Loucy (cell line): ENCODE measurements at regions not wholly inside any gene's neighbourhood (a gene's known extent, or its start where the extent isn't known, plus 50 kb on each side); places are given as distances from the start of the nearest gene placed in this dataset.

Experiments
- H2AFZ ChIP-seq: fragments of 200-600 bp; sonication (generic); 2 replicates; pipeline ENCODE4 v1.6.0; 2016; ENCODE audit warnings: antibody characterized with exemption, mild to moderate bottlenecking, low read length, moderate library complexity
- H3F3A ChIP-seq: fragments of 200-600 bp; 2 replicates; pipeline ENCODE4 v1.6.0; 2016; ENCODE audit warnings: antibody characterized with exemption, low read depth, mild to moderate bottlenecking
- H3K27me3 ChIP-seq: fragments of 200-600 bp; sonication (generic); 2 replicates; pipeline ENCODE4 v1.6.1; 2014; ENCODE audit warnings: low read length, mild to moderate bottlenecking; ENCODE audit not compliant: insufficient read depth, poor library complexity, severe bottlenecking
- H3K36me3 ChIP-seq: fragments of 200-600 bp; sonication (generic); 2 replicates; pipeline ENCODE4 v1.6.1; 2016; ENCODE audit warnings: low read length; ENCODE audit not compliant: insufficient read depth
- H3K4me1 ChIP-seq: fragments of 200-600 bp; sonication (generic); 2 replicates; pipeline ENCODE4 v1.5.1; 2014; ENCODE audit warnings: low read length, mild to moderate bottlenecking; ENCODE audit not compliant: insufficient read depth, poor library complexity, severe bottlenecking
- H3K4me2 ChIP-seq: fragments of 200-600 bp; sonication (generic); 2 replicates; pipeline ENCODE4 v1.6.0; 2014; ENCODE audit warnings: antibody characterized with exemption, low read length, low read depth, mild to moderate bottlenecking; ENCODE audit not compliant: poor library complexity, severe bottlenecking
- H3K4me3 ChIP-seq: fragments of 200-600 bp; sonication (generic); 2 replicates; pipeline ENCODE4 v1.5.1; 2014; ENCODE audit warnings: low read length, mild to moderate bottlenecking, mixed read lengths; ENCODE audit not compliant: poor library complexity, severe bottlenecking
- H3K79me2 ChIP-seq: fragments of 200-600 bp; sonication (generic); 2 replicates; pipeline ENCODE4 v1.6.1; 2014; ENCODE audit warnings: low read length; ENCODE audit not compliant: insufficient read depth
- H3K9ac ChIP-seq: fragments of 200-600 bp; sonication (generic); 2 replicates; pipeline ENCODE4 v1.6.0; 2014; ENCODE audit warnings: mild to moderate bottlenecking, low read depth, low read length, moderate library complexity; ENCODE audit not compliant: poor library complexity, severe bottlenecking
- H3K9me2 ChIP-seq: fragments of 200-600 bp; sonication (generic); replicated peaks from 2 replicates; pipeline ENCODE4 v1.6.1; 2016; ENCODE audit warnings: low read depth, low read length, mixed read lengths
- H3K9me3 ChIP-seq: fragments of 200-600 bp; sonication (generic); 2 replicates; pipeline ENCODE4 v1.6.1; 2014; ENCODE audit warnings: mild to moderate bottlenecking, antibody characterized with exemption, low read length, low read depth; ENCODE audit not compliant: insufficient read depth
- H4K20me1 ChIP-seq: fragments of 200-600 bp; sonication (generic); 2 replicates; pipeline ENCODE4 v1.6.0; 2014; ENCODE audit warnings: antibody characterized with exemption, low read length, mild to moderate bottlenecking; ENCODE audit not compliant: insufficient read depth, poor library complexity, severe bottlenecking
- CTCF ChIP-seq: fragments of 200-600 bp; sonication (generic); conservative IDR thresholded peaks from 2 replicates; pipeline ENCODE4 v1.5.1; 2014; ENCODE audit warnings: mild to moderate bottlenecking, antibody characterized with exemption, low read length
- EZH2phosphoT487 ChIP-seq: fragments of 200-600 bp; IDR thresholded peaks from 2 replicates; pipeline ENCODE4 v1.6.1; 2018; ENCODE audit warnings: antibody characterized with exemption, mild to moderate bottlenecking, moderate library complexity, borderline replicate concordance

GRCh38 chr2:2542316-2542715 is 211.2 kb upstream of the MYT1L start:
- Histone ChIP-seq H3K4me1 (no peaks in the 10 kb centered on the region), H3K4me3 (no peak overlapping the region), H3K4me2 (no peak overlapping the region), H3K36me3 (no peaks in the 10 kb centered on the region), H3K9me2 (no peaks in the 10 kb centered on the region), H3K9me3 (no peaks in the 10 kb centered on the region; the same call in 1 of the 2 replicates), H3K9ac (no peak overlapping the region), H3K79me2 (no peaks in the 10 kb centered on the region), H2AFZ (no peak overlapping the region), H3F3A (no peaks in the 10 kb centered on the region), H4K20me1 (no peaks in the 10 kb centered on the region), H3K27me3 (no peaks in the 10 kb centered on the region)
- TF ChIP-seq EZH2phosphoT487 (no peak), CTCF (no peak)

- H3K4me1 ChIP-seq: no peaks in the 10 kb centered on the region
- H3K4me3 ChIP-seq: no peak overlapping the region
- no peak overlapping the region for H2AFZ ChIP-seq
- H3K36me3 ChIP-seq: no peaks in the 10 kb centered on the region
- H4K20me1 ChIP-seq: no peaks in the 10 kb centered on the region
- no peaks in the 10 kb centered on the region for H3F3A ChIP-seq
- H3K9me2 ChIP-seq: no peaks in the 10 kb centered on the region
- no peak for TF ChIP-seq EZH2phosphoT487
- TF ChIP-seq CTCF: no peak
- no peak overlapping the region for H3K4me2 ChIP-seq
- H3K9me3 ChIP-seq: no peaks in the 10 kb centered on the region; the same call in 1 of the 2 replicates
- no peaks in the 10 kb centered on the region for H3K27me3 ChIP-seq
- no peak overlapping the region for H3K9ac ChIP-seq
- H3K79me2 ChIP-seq: no peaks in the 10 kb centered on the region
Observed at GRCh38 chr2:2540406-2540805, 209.3 kb upstream of the MYT1L start.

GRCh38 chr2:2536416-2537056 is 205.5 kb upstream of the MYT1L start:
- H3K9ac ChIP-seq: no peak overlapping the region
- no peaks in the 10 kb centered on the region for H3K79me2 ChIP-seq
- no peaks in the 10 kb centered on the region for H3K27me3 ChIP-seq
- no peak overlapping the region for H3K4me2 ChIP-seq
- TF ChIP-seq CTCF (no peak), EZH2phosphoT487 (no peak)
- no peaks in the 10 kb centered on the region for H3K9me2 ChIP-seq
- no peak overlapping the region for H2AFZ ChIP-seq
- H3K4me3 ChIP-seq: no peak overlapping the region
- no peaks in the 10 kb centered on the region for H3F3A ChIP-seq
- no peaks in the 10 kb centered on the region for H3K4me1 ChIP-seq
- no peaks in the 10 kb centered on the region for H4K20me1 ChIP-seq
- no peaks in the 10 kb centered on the region; the same call in 1 of the 2 replicates for H3K9me3 ChIP-seq
- H3K36me3 ChIP-seq: no peaks in the 10 kb centered on the region
